ENCODE measurements at regions not wholly inside any gene's neighbourhood (a gene's known extent, or its start where the extent isn't known, plus 50 kb on each side); places are given as distances from the start of the nearest gene placed in this dataset.

GRCh38 chr19:28034936-28035335, 1178.0 kb downstream of the UQCRFS1 start:
- no peak for DNase-seq
- H3K36me3 ChIP-seq = no peaks in the 10 kb centered on the region
- no peak overlapping the region for H3K4me3 ChIP-seq
- intact Hi-C loops (cut with DNase I) = no loop called here
- H3K27me3 ChIP-seq = no peaks in the 10 kb centered on the region
- no peaks in the 10 kb centered on the region for H3K4me1 ChIP-seq
- H3K27ac ChIP-seq = no peak overlapping the region
- H3K9me3 ChIP-seq = no peaks in the 10 kb centered on the region
- ATAC-seq = no peak
- no peak for TF ChIP-seq CTCF (IDR thresholded peaks at IDR 0.05)

GRCh38 chr19:28028881-28029444, 1184.0 kb downstream of the UQCRFS1 start:
- ATAC-seq (no peak), DNase-seq (no peak)
- Histone ChIP-seq H3K9me3 (no peaks in the 10 kb centered on the region), H3K36me3 (no peaks in the 10 kb centered on the region), H3K4me3 (no peak overlapping the region), H3K4me1 (no peaks in the 10 kb centered on the region), H3K27me3 (no peaks in the 10 kb centered on the region), H3K27ac (no peak overlapping the region)
- intact Hi-C loops (cut with DNase I) = no loop called here
- no peak for TF ChIP-seq CTCF (IDR thresholded peaks at IDR 0.05)

GRCh38 chr19:28027116-28027515, 1185.8 kb downstream of the UQCRFS1 start:
- DNase-seq (no peak), ATAC-seq (no peak)
- H3K4me3 ChIP-seq = no peak overlapping the region
- no peaks in the 10 kb centered on the region for H3K36me3 ChIP-seq
- intact Hi-C loops (cut with DNase I) = no loop called here
- no peaks in the 10 kb centered on the region for H3K9me3 ChIP-seq
- TF ChIP-seq CTCF (IDR thresholded peaks at IDR 0.05) = no peak
- H3K4me1 ChIP-seq = no peaks in the 10 kb centered on the region
- no peaks in the 10 kb centered on the region for H3K27me3 ChIP-seq
- H3K27ac ChIP-seq = no peak overlapping the region

GRCh38 chr19:28026636-28027035, 1186.3 kb downstream of the UQCRFS1 start:
- Histone ChIP-seq H3K4me3 (no peak overlapping the region), H3K27me3 (no peaks in the 10 kb centered on the region), H3K4me1 (no peaks in the 10 kb centered on the region), H3K36me3 (no peaks in the 10 kb centered on the region), H3K27ac (no peak overlapping the region), H3K9me3 (no peaks in the 10 kb centered on the region)
- TF ChIP-seq CTCF (IDR thresholded peaks at IDR 0.05) = no peak
- DNase-seq (no peak), ATAC-seq (no peak)
- intact Hi-C loops (cut with DNase I) = no loop called here

- Histone ChIP-seq H3K9me3 (no peaks in the 10 kb centered on the region), H3K4me1 (no peaks in the 10 kb centered on the region), H3K27ac (no peak overlapping the region), H3K4me3 (no peak overlapping the region), H3K27me3 (no peaks in the 10 kb centered on the region), H3K36me3 (no peaks in the 10 kb centered on the region)
- intact Hi-C loops (cut with DNase I) = no loop called here
- DNase-seq (no peak), ATAC-seq (no peak)
- TF ChIP-seq CTCF (IDR thresholded peaks at IDR 0.05) = no peak
These were observed 1188.0 kb downstream of the UQCRFS1 start for GRCh38 chr19:28024920-28025319.

- intact Hi-C loops (cut with DNase I) = no loop called here
- DNase-seq (no peak), ATAC-seq (peak; percentile 52)
- Histone ChIP-seq H3K9me3 (no peaks in the 10 kb centered on the region), H3K27me3 (no peaks in the 10 kb centered on the region), H3K4me1 (no peaks in the 10 kb centered on the region), H3K27ac (no peak overlapping the region), H3K4me3 (no peak overlapping the region), H3K36me3 (no peaks in the 10 kb centered on the region)
- TF ChIP-seq CTCF (IDR thresholded peaks at IDR 0.05) = no peak
These were observed 1189.9 kb downstream of the UQCRFS1 start for GRCh38 chr19:28023064-28023463.

All from upper lobe of right lung (tissue), 1 donor.